DMS114 treated with DMSO at 0.1 percent for 48 hours (cell line): ENCODE measurements at regions not wholly inside any gene's neighbourhood (a gene's known extent, or its start where the extent isn't known, plus 50 kb on each side); places are given as distances from the start of the nearest gene placed in this dataset.
"Not testable (repeated sequence)": the region's sequence is repeated elsewhere in the genome, so short reads cannot be mapped to it uniquely, and the experiment has no call there.

Experiments used
- DNase-seq: peaks from one replicate; lab custom pipeline; 2025; ENCODE audit not compliant: unreplicated experiment; lab: John Stamatoyannopoulos, UW

- DNase-seq: no peak
These were observed 92.5 kb upstream of the KCNE2 start for GRCh38 chr21:34271189-34271851.

GRCh38 chr21:34272321-34272720, 91.5 kb upstream of the KCNE2 start:
- no peak for DNase-seq

- DNase-seq: no peak
These were observed 89.8 kb upstream of the KCNE2 start for GRCh38 chr21:34274001-34274400.

- no peak for DNase-seq
These were observed 86.9 kb upstream of the KCNE2 start for GRCh38 chr21:34276711-34277425.

- no peak for DNase-seq
These were observed 85.4 kb upstream of the KCNE2 start for GRCh38 chr21:34278451-34278850.

- no peak for DNase-seq
These were observed 84.5 kb upstream of the KCNE2 start for GRCh38 chr21:34279285-34279684.

- DNase-seq: no peak
These were observed 83.9 kb upstream of the KCNE2 start for GRCh38 chr21:34279883-34280282.

GRCh38 chr21:34280389-34280795, 83.4 kb upstream of the KCNE2 start:
- no peak for DNase-seq

- DNase-seq: no peak
These were observed 82.8 kb upstream of the KCNE2 start for GRCh38 chr21:34280959-34281358.

- DNase-seq: no peak
These were observed 81.6 kb upstream of the KCNE2 start for GRCh38 chr21:34282223-34282622.

- DNase-seq: no peak
These were observed 79.1 kb upstream of the KCNE2 start for GRCh38 chr21:34284666-34285065.

GRCh38 chr21:34288042-34288441, 75.8 kb upstream of the KCNE2 start:
- DNase-seq: not testable (repeated sequence)

- DNase-seq: no peak
These were observed 74.0 kb upstream of the KCNE2 start for GRCh38 chr21:34289856-34290255.

- DNase-seq: no peak
These were observed 66.9 kb upstream of the KCNE2 start for GRCh38 chr21:34296878-34297277.

GRCh38 chr21:34298534-34299167, 65.2 kb upstream of the KCNE2 start:
- DNase-seq: no peak

GRCh38 chr21:34299168-34299539, 64.7 kb upstream of the KCNE2 start:
- DNase-seq: no peak

- DNase-seq: no peak
These were observed 61.3 kb upstream of the KCNE2 start for GRCh38 chr21:34302521-34302920.

- no peak for DNase-seq
These were observed 57.9 kb upstream of the KCNE2 start for GRCh38 chr21:34305605-34306604.

- DNase-seq: no peak
These were observed 55.7 kb upstream of the KCNE2 start for GRCh38 chr21:34307991-34308532.

- DNase-seq: no peak
These were observed 52.1 kb upstream of the KCNE2 start for GRCh38 chr21:34311561-34312330.
